CD4-positive, alpha-beta T cell (primary cell): ENCODE measurements at regions not wholly inside any gene's neighbourhood (a gene's known extent, or its start where the extent isn't known, plus 50 kb on each side); places are given as distances from the start of the nearest gene placed in this dataset.
"Not testable (repeated sequence)": the region's sequence is repeated elsewhere in the genome, so short reads cannot be mapped to it uniquely, and the experiment has no call there.

Experiments used
- ATAC-seq: fragments of 200-7000 bp; cut with Tn5 transposase; one replicate; pipeline ENCODE4 v1.10.0; 2022; ENCODE audit warnings: mild to moderate bottlenecking; ENCODE audit not compliant: poor library complexity
- CTCF ChIA-PET: fragments of 350-600 bp; sonication (Branson Sonifier 250); formaldehyde crosslinking; loops from one replicate; lab custom pipeline; 2021; ENCODE audit warnings: antibody characterized with exemption, inconsistent platforms; lab: Charles Lee
- POLR2A ChIA-PET: fragments of 350-600 bp; sonication (Branson Sonifier 250); formaldehyde crosslinking; loops from one replicate; lab custom pipeline; 2021; ENCODE audit warnings: antibody characterized with exemption, inconsistent platforms; lab: Charles Lee
- DNase-seq, 14 experiments: peaks; one replicate each; pipeline ENCODE4 v3.0.0-alpha.2; 2013 to 2020; ENCODE audit warnings: mixed read lengths in 2 of 14
- H3K27ac ChIP-seq, 2 donors: one replicate each; pipeline versions ENCODE4 v1.5.1 to v1.7.0; 2013; ENCODE audit warnings: low read length in 2 of 2, low read depth in 1 of 2, mild to moderate bottlenecking in 1 of 2
- H3K27me3 ChIP-seq, 2 experiments: 1 replicate in 1 of 2; 2 replicates in 1 of 2; pipeline versions ENCODE4 v1.6.1 to v1.7.0; 2013; ENCODE audit warnings: low read length in 2 of 2, control low read depth in 1 of 2, mild to moderate bottlenecking in 1 of 2, moderate library complexity in 1 of 2; ENCODE audit not compliant: insufficient read depth in 2 of 2, control insufficient read depth in 1 of 2
- H3K36me3 ChIP-seq: one replicate; pipeline ENCODE4 v1.6.1; 2013; ENCODE audit warnings: low read length, control low read depth; ENCODE audit not compliant: insufficient read depth
- H3K4me1 ChIP-seq: one replicate; pipeline ENCODE4 v1.6.1; 2013; ENCODE audit warnings: low read length, control low read depth; ENCODE audit not compliant: insufficient read depth
- H3K4me3 ChIP-seq: one replicate; pipeline ENCODE4 v1.5.1; 2013; ENCODE audit warnings: mild to moderate bottlenecking, low read length, moderate library complexity
- H3K9me3 ChIP-seq, 2 experiments: 1 replicate in 1 of 2; 2 replicates in 1 of 2; pipeline versions ENCODE4 v1.6.1 to v1.7.0; 2013; ENCODE audit warnings: low read length in 2 of 2, mild to moderate bottlenecking in 2 of 2, control low read depth in 1 of 2, moderate library complexity in 1 of 2; ENCODE audit not compliant: control insufficient read depth in 1 of 2, insufficient read depth in 1 of 2
- H3K27ac Mint-ChIP-seq: one replicate; pipeline ENCODE4 v1.8.0; 2020; ENCODE audit warnings: mixed read lengths
- H3K27me3 Mint-ChIP-seq: one replicate; pipeline ENCODE4 v1.8.0; 2021; ENCODE audit warnings: mixed read lengths
- H3K36me3 Mint-ChIP-seq: one replicate; pipeline ENCODE4 v1.8.0; 2021; ENCODE audit warnings: low read depth, mixed read lengths
- H3K4me1 Mint-ChIP-seq: one replicate; pipeline ENCODE4 v1.8.0; 2021; ENCODE audit warnings: low read depth, mixed read lengths
- H3K4me3 Mint-ChIP-seq: one replicate; pipeline ENCODE4 v1.8.0; 2020; ENCODE audit warnings: mild to moderate bottlenecking, mixed read lengths
- H3K9me3 Mint-ChIP-seq: one replicate; pipeline ENCODE4 v1.8.0; 2020; ENCODE audit warnings: mixed read lengths
- CTCF ChIP-seq: fragments of 200-600 bp; IDR thresholded peaks from one replicate; pipeline ENCODE4 v1.8.0; 2022; ENCODE audit warnings: antibody characterized with exemption, mild to moderate bottlenecking
- intact Hi-C, 2 experiments: fragments of 100-400 bp; cut with DNase I in 1 of 2; cut with micrococcal nuclease in 1 of 2; formaldehyde crosslinking; loops; one replicate each; pipeline versions ENCODE4 v1.15.1 to v1.9.0; 2023 to 2025; cut with DNase I, micrococcal nuclease

- Mint-ChIP-seq H3K9me3 (peaks cover 3% of the 10 kb centered on the region), H3K27me3 (no peaks in the 10 kb centered on the region), H3K4me3 (no peak overlapping the region), H3K36me3 (no peaks in the 10 kb centered on the region), H3K27ac (no peak overlapping the region), H3K4me1 (peaks cover 7% of the 10 kb centered on the region)
- H3K9me3 ChIP-seq, result peaks cover 12% of the 10 kb centered on the region in 2 experiments
- POLR2A ChIA-PET, result no interaction called here
- DNase-seq (no peak), ATAC-seq (no peak)
- H3K27me3 ChIP-seq, result peaks cover 0 to 2% of the 10 kb centered on the region in 2 experiments
- H3K27ac ChIP-seq, result no peak overlapping the region
- H3K36me3 ChIP-seq, result no peaks in the 10 kb centered on the region
- no peaks in the 10 kb centered on the region for H3K4me1 ChIP-seq
- no peak for TF ChIP-seq CTCF
- intact Hi-C loops, result loop anchor here (2.0 to 10.0 kb wide), 3 partner anchors 161 to 643 kb away; no protein-coding TSS in a partner anchor
- no peak overlapping the region for H3K4me3 ChIP-seq
- CTCF ChIA-PET, result no interaction called here
These were observed 82.0 kb upstream of the ACSL1 start for GRCh38 chr4:184907810-184908209.

GRCh38 chr4:184911310-184911709 is 85.5 kb upstream of the ACSL1 start:
- Histone ChIP-seq H3K9me3 (peaks cover 16 to 19% of the 10 kb centered on the region in 2 experiments), H3K4me3 (no peak overlapping the region), H3K36me3 (no peaks in the 10 kb centered on the region), H3K27me3 (no peaks in the 10 kb centered on the region), H3K4me1 (no peaks in the 10 kb centered on the region), H3K27ac (no peak overlapping the region)
- Mint-ChIP-seq H3K27ac (no peak overlapping the region), H3K4me3 (no peak overlapping the region), H3K36me3 (no peaks in the 10 kb centered on the region), H3K27me3 (peaks cover 10% of the 10 kb centered on the region), H3K9me3 (peaks cover 3% of the 10 kb centered on the region), H3K4me1 (peaks cover 7% of the 10 kb centered on the region)
- intact Hi-C loops, result no loop called here
- no peak for ATAC-seq
- ChIA-PET CTCF (no interaction called here), POLR2A (no interaction called here)
- no peak for DNase-seq
- no peak for TF ChIP-seq CTCF

GRCh38 chr4:184913356-184914143 is 87.8 kb upstream of the ACSL1 start:
- H3K36me3 Mint-ChIP-seq, result no peaks in the 10 kb centered on the region
- peaks cover 19% of the 10 kb centered on the region for H3K27me3 Mint-ChIP-seq
- peaks cover 3% of the 10 kb centered on the region for H3K9me3 Mint-ChIP-seq
- ChIA-PET CTCF (no interaction called here), POLR2A (no interaction called here)
- Histone ChIP-seq H3K27ac (no peak overlapping the region), H3K9me3 (peaks cover 16 to 19% of the 10 kb centered on the region in 2 experiments), H3K4me1 (no peaks in the 10 kb centered on the region), H3K27me3 (no peaks in the 10 kb centered on the region), H3K4me3 (no peak overlapping the region), H3K36me3 (no peaks in the 10 kb centered on the region)
- no peak overlapping the region for H3K4me3 Mint-ChIP-seq
- intact Hi-C loops, result no loop called here
- no peak overlapping the region for H3K27ac Mint-ChIP-seq
- no peak for TF ChIP-seq CTCF
- H3K4me1 Mint-ChIP-seq, result no peaks in the 10 kb centered on the region
- ATAC-seq (no peak), DNase-seq (no peak)

- H3K4me1 ChIP-seq, intact Hi-C loops, H3K4me3 ChIP-seq, H3K9me3 Mint-ChIP-seq, CTCF ChIA-PET, H3K36me3 Mint-ChIP-seq, H3K4me3 Mint-ChIP-seq, DNase-seq, H3K27ac ChIP-seq, ATAC-seq, H3K27ac Mint-ChIP-seq, POLR2A ChIA-PET, H3K9me3 ChIP-seq, H3K36me3 ChIP-seq, H3K4me1 Mint-ChIP-seq, H3K27me3 ChIP-seq: not testable (repeated sequence)
- peaks cover 19% of the 10 kb centered on the region for H3K27me3 Mint-ChIP-seq
These were observed 93.0 kb upstream of the ACSL1 start for GRCh38 chr4:184918799-184919198.
